T-helper 2 cell treated with Interferon-gamma antibody and Interleukin-4, amounts not matched to agents 5 μg/mL and 100 μg/mL, for 36 hours (primary cell): ENCODE measurements at regions not wholly inside any gene's neighbourhood (a gene's known extent, or its start where the extent isn't known, plus 50 kb on each side); places are given as distances from the start of the nearest gene placed in this dataset.

Experiments
- DNase-seq: peaks from one replicate; pipeline ENCODE4 v3.0.0; 2021; ENCODE audit warnings: low spot score
- H3K27ac Mint-ChIP-seq: one replicate; pipeline ENCODE4 v1.8.0; 2021; ENCODE audit warnings: mild to moderate bottlenecking, mixed read lengths
- H3K27me3 Mint-ChIP-seq: one replicate; pipeline ENCODE4 v1.8.0; 2021; ENCODE audit warnings: low read depth, mixed read lengths
- H3K36me3 Mint-ChIP-seq: one replicate; pipeline ENCODE4 v1.8.0; 2021; ENCODE audit warnings: low read depth, mixed read lengths
- H3K4me1 Mint-ChIP-seq: one replicate; pipeline ENCODE4 v1.8.0; 2021; ENCODE audit warnings: low read depth, mixed read lengths
- H3K4me3 Mint-ChIP-seq: one replicate; pipeline ENCODE4 v1.8.0; 2022; ENCODE audit warnings: mild to moderate bottlenecking, moderate library complexity, mixed read lengths
- H3K9me3 Mint-ChIP-seq: one replicate; pipeline ENCODE4 v1.8.0; 2021; ENCODE audit warnings: mixed read lengths

DNA sequence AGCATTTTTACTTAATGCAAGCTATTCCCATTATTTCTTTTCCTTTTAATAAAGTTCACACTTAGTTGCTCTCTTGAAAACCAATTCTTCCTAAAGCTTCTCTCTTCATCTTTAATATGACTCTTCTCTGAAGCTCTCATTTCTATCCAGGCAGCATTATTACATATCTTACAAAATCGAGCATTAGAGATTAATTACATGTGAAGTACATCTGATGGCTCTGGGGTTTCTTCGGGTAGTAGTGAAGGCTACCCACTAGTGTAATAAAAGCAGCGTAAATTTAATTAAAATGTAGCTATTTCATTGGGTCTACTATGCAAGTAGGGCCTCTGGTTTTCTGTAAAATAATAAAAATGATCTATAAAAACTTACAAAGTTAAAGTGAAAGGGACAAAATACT is 513.6 kb upstream of the DPH6 start:
- DNase-seq: no peak

GRCh38 chr15:36062357-36062756 is 516.4 kb upstream of the DPH6 start:
- H3K4me1 Mint-ChIP-seq: no peaks in the 10 kb centered on the region
- H3K9me3 Mint-ChIP-seq: peaks cover 13% of the 10 kb centered on the region
- H3K36me3 Mint-ChIP-seq: no peaks in the 10 kb centered on the region
- no peak overlapping the region for H3K4me3 Mint-ChIP-seq
- no peaks in the 10 kb centered on the region for H3K27me3 Mint-ChIP-seq
- DNase-seq: no peak
- H3K27ac Mint-ChIP-seq: no peak overlapping the region

More for the DNA sequence above, 513.6 kb upstream of the DPH6 start:
- Mint-ChIP-seq H3K4me3 (no peak overlapping the region), H3K9me3 (peaks cover 13% of the 10 kb centered on the region), H3K4me1 (no peaks in the 10 kb centered on the region), H3K27ac (no peak overlapping the region), H3K36me3 (no peaks in the 10 kb centered on the region), H3K27me3 (no peaks in the 10 kb centered on the region)

DNA sequence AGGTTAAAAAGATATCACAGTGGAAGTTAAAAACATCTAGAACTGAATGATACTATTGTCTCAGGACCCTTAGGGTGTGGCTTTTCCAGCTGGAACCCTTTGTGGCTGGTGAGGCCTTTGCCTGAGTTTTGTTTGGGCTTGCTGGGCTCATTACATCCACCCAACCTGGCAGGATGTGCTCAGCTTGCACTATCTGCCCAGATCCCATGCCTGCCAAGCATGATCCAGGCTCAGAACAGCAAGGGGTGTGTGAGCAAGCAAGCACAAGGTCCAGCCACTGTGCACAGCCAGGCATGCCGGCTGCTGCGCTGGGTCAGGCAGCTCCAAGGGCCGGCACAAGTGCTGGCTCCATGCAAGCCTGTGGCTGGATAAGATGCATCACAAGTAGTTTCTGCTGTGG is 512.7 kb upstream of the CDIN1 start:
- Mint-ChIP-seq H3K4me1 (no peaks in the 10 kb centered on the region), H3K4me3 (no peak overlapping the region), H3K36me3 (no peaks in the 10 kb centered on the region), H3K27ac (no peak overlapping the region), H3K27me3 (no peaks in the 10 kb centered on the region), H3K9me3 (peaks cover 7% of the 10 kb centered on the region)
- DNase-seq: no peak

GRCh38 chr15:36067483-36068274 is 511.7 kb upstream of the CDIN1 start:
- no peak overlapping the region for H3K4me3 Mint-ChIP-seq
- no peaks in the 10 kb centered on the region for H3K27me3 Mint-ChIP-seq
- H3K4me1 Mint-ChIP-seq: no peaks in the 10 kb centered on the region
- H3K27ac Mint-ChIP-seq: no peak overlapping the region
- H3K36me3 Mint-ChIP-seq: no peaks in the 10 kb centered on the region
- peaks cover 7% of the 10 kb centered on the region for H3K9me3 Mint-ChIP-seq
- no peak for DNase-seq

DNA sequence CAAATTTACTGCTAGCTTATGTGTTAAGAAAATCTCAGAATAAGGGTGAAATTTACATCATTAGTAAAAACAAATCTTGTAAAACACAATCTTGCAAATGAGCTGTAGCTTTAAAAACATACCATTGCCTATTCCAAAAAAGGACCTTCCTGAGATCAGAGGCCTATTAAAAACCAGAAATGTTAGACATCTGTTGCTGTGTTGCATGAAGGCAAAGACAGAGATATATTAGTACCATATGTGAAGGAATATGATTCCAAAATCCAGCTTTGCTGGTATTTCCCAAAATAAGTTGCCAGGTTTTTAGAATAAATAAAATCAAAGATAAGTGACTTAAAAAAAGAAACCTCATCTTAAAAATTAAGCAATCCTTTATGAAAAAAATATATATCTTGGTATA is 504.1 kb upstream of the CDIN1 start:
- H3K4me3 Mint-ChIP-seq: no peak overlapping the region
- no peak overlapping the region for H3K27ac Mint-ChIP-seq
- H3K9me3 Mint-ChIP-seq: peaks cover 10% of the 10 kb centered on the region
- DNase-seq: no peak
- no peaks in the 10 kb centered on the region for H3K27me3 Mint-ChIP-seq
- no peaks in the 10 kb centered on the region for H3K4me1 Mint-ChIP-seq
- no peaks in the 10 kb centered on the region for H3K36me3 Mint-ChIP-seq

DNA sequence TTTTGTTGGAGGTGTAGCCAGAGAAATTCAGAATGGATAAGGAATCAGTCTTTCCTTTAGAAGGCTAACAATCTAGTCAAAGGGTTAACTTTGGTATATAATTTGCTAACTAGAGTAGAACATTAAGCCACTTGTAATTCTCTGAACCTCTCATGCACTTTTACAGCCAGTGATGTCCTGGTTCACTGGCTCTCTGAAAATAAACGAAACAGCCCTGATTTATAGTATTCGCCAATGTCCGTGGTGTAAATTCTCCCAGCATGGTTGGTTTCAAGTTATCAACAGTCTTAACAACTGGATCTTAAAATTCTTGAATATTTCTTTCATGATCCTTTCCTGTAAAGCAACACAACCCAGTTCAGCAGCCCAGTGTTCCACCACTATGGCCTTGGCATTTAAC is 500.4 kb upstream of the CDIN1 start:
- Mint-ChIP-seq H3K4me3 (no peak overlapping the region), H3K36me3 (no peaks in the 10 kb centered on the region), H3K27ac (no peak overlapping the region), H3K4me1 (no peaks in the 10 kb centered on the region), H3K9me3 (peaks cover 33% of the 10 kb centered on the region), H3K27me3 (no peaks in the 10 kb centered on the region)
- DNase-seq: no peak

- H3K27ac Mint-ChIP-seq: no peak overlapping the region
- no peak overlapping the region for H3K4me3 Mint-ChIP-seq
- H3K27me3 Mint-ChIP-seq: no peaks in the 10 kb centered on the region
- no peak for DNase-seq
- no peaks in the 10 kb centered on the region for H3K36me3 Mint-ChIP-seq
- H3K9me3 Mint-ChIP-seq: peaks cover 39% of the 10 kb centered on the region
- no peaks in the 10 kb centered on the region for H3K4me1 Mint-ChIP-seq
Observed at GRCh38 chr15:36080759-36081158, 498.7 kb upstream of the CDIN1 start.

DNA sequence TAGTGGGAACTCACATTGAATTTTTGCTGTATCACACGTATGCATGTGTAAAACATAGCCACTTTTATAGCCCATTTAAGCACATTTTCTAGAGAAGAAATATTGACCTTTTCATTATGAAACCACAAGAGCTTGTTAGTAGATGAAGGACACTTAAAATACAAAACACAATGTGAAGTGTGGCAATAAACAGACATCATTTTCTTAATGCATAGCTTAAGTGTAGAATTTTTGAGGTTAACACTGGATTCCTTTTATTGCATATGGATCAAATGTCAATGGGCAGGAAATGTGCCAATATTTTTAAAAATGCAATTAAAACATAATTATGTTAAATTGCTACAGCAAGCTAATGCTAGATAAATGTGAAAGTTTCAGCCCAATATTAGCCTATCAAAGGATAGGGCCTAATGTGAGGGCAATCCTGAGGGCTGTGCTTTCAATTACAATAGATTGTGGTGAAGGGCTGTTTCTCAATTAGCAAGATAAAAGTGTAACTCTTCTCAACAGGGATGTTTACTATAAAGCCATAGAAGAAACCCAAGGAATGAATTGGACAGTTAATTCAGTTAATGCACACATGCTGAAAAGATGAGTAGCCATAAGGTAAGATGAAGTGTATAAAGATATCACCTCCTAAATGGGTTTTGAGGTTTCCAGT is 489.0 kb upstream of the CDIN1 start:
- no peaks in the 10 kb centered on the region for H3K36me3 Mint-ChIP-seq
- H3K9me3 Mint-ChIP-seq: peaks cover 30% of the 10 kb centered on the region
- no peak overlapping the region for H3K4me3 Mint-ChIP-seq
- no peak overlapping the region for H3K27ac Mint-ChIP-seq
- no peaks in the 10 kb centered on the region for H3K27me3 Mint-ChIP-seq
- no peak for DNase-seq
- no peaks in the 10 kb centered on the region for H3K4me1 Mint-ChIP-seq

GRCh38 chr15:36106640-36107335 is 472.6 kb upstream of the CDIN1 start:
- no peak for DNase-seq
- H3K27me3 Mint-ChIP-seq: no peaks in the 10 kb centered on the region
- no peak overlapping the region for H3K27ac Mint-ChIP-seq
- no peaks in the 10 kb centered on the region for H3K9me3 Mint-ChIP-seq
- no peaks in the 10 kb centered on the region for H3K4me1 Mint-ChIP-seq
- H3K4me3 Mint-ChIP-seq: no peak overlapping the region
- no peaks in the 10 kb centered on the region for H3K36me3 Mint-ChIP-seq

DNA sequence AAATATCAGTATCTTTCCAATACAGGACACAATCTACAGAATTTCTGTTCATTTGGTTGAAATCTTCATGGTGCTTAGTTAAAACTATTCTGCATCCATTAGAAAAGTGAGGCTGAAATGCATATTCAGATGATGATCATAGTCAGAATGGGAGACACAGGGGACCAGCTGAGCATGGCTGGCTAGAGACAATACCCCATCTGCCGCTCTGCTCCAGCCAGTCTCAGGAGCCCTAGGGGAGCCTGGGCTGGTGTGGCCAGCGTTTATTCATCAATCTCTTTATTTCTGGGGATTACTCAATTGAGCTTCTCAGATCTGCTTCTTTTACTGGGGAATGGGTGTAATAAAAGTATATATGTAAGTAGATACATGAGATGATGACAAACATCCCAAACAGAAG is 470.9 kb upstream of the CDIN1 start:
- Mint-ChIP-seq H3K27me3 (no peaks in the 10 kb centered on the region), H3K27ac (no peak overlapping the region), H3K9me3 (no peaks in the 10 kb centered on the region), H3K36me3 (no peaks in the 10 kb centered on the region), H3K4me1 (no peaks in the 10 kb centered on the region), H3K4me3 (no peak overlapping the region)
- no peak for DNase-seq

DNA sequence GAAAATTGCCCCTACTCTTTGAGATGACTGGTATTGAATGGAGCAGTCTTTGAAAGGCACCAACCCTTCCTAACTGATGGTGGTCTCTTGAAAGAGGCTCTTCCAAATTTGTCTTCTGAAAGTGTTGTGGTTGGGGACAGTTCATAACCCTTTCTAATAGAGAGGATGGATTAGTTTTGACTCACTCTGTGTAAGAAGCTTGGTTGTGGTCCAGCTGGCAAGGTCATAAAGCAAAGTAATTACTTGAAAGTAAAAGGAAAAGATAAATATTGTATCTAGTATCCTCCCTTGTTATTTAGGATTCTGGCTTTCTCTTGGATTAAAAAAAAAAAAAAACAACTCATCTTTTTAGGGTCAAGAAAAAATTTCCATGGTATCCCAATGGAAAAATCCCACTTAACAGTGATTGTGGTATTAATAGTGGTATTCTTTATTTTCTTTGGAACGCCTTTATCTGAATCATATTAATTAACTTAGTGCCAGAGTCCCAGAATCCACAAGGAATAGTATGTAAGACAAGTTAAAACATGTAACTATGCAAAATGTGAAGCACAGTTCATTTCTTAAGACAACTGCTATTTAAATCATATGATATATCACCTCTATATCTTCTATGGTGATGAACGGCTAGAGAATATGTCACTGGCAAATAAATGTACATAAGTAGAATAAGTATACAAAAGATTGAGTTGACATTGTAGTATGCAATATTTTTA is 469.3 kb upstream of the CDIN1 start:
- Mint-ChIP-seq H3K9me3 (no peaks in the 10 kb centered on the region), H3K27ac (no peak overlapping the region), H3K4me1 (no peaks in the 10 kb centered on the region), H3K27me3 (no peaks in the 10 kb centered on the region), H3K36me3 (no peaks in the 10 kb centered on the region), H3K4me3 (no peak overlapping the region)
- DNase-seq: no peak

DNA sequence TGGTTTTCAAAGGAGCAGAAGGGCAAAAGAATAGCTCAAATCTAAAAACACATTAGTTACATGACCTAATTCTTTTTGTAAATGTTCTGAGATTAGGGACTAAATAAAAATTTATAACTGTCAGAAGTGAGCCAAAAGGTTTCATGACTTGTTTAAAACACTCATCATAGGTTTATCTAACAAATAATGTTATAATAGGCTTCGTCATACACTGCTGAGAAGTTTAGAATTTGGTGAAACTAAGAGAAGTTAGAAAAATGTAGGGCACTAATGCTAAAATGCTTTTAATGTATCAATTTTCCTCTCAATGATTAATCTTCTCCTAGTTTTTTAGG is 468.8 kb upstream of the CDIN1 start:
- DNase-seq: no peak
- Mint-ChIP-seq H3K27ac (no peak overlapping the region), H3K4me3 (no peak overlapping the region), H3K4me1 (no peaks in the 10 kb centered on the region), H3K27me3 (no peaks in the 10 kb centered on the region), H3K9me3 (no peaks in the 10 kb centered on the region), H3K36me3 (no peaks in the 10 kb centered on the region)

DNA sequence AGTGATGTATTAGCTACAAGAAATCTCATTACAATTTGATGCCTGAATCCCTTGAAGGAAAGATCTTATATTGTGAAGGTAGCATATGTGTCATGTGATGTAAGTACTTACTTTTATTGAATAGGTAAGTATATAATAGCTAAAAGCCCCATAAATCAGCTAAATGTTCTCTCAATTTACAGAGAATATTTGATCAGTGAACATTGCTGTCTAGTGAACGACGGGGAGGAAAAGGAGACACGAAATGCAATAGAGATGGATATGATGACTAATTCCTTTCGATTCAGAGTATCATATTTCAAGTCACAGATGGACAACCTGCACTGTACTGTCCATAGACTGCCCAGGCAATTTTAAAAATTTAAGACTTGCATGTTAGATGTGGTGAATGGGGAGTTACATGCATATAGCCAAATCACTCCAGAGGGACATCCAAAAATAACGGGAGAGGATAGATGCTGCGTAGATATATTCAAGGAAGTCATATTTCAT is 462.1 kb upstream of the CDIN1 start:
- Mint-ChIP-seq H3K36me3 (no peaks in the 10 kb centered on the region), H3K4me3 (no peak overlapping the region), H3K9me3 (peaks cover 22% of the 10 kb centered on the region), H3K4me1 (no peaks in the 10 kb centered on the region), H3K27me3 (no peaks in the 10 kb centered on the region), H3K27ac (no peak overlapping the region)
- no peak for DNase-seq

DNA sequence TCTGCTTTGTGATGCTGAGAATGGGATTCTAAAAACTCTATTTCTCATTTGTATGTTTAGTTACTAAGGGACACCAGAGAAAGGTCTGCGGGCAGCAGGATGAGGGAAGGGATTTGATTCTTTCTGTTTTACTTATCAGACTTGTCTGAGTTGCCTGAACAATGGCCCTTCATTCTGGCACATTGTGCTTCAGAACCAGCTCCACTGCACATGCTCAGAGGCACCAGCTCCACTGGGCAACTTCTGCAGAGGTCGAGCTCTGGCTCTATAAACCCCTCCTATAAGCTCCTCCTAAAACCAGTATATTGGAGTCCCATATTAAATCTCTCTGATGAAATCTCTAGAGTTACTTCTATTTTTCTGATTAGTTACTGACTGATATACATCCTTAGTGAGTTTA is 453.2 kb upstream of the CDIN1 start:
- no peaks in the 10 kb centered on the region for H3K27me3 Mint-ChIP-seq
- no peak for DNase-seq
- H3K36me3 Mint-ChIP-seq: no peaks in the 10 kb centered on the region
- H3K4me3 Mint-ChIP-seq: no peak overlapping the region
- peaks cover 17% of the 10 kb centered on the region for H3K9me3 Mint-ChIP-seq
- no peaks in the 10 kb centered on the region for H3K4me1 Mint-ChIP-seq
- no peak overlapping the region for H3K27ac Mint-ChIP-seq
